ENCODE measurements at regions not wholly inside any gene's neighbourhood (a gene's known extent, or its start where the extent isn't known, plus 50 kb on each side); places are given as distances from the start of the nearest gene placed in this dataset.

DNA sequence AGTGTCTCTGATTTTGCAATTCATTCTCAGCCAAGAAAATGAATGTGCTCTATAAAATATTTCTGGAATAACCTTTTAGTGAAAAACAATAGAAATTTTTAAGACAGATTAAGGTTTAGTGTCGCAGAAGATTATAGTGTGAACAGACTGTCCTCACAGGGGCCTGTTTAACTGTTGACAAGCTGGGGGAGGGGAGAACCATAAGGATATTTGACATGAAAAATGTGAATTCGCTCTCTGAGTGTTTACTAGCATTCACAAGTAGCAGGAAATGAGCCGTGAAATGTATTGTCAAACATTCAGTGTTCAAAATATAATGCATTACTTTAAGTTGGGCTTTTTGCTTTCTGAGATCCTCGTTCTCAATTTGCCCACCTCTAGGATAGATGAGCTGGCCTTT, 134.8 kb upstream of the TSHZ2 start:
- Histone ChIP-seq H3F3A (ENCODE audit: insufficient read depth, low read length, poor library complexity, severe bottlenecking) (no peaks in the 10 kb centered on the region), H3K36me3 (ENCODE audit: insufficient read depth, low read length) (no peaks in the 10 kb centered on the region), H3K4me2 (ENCODE audit: low read length) (no peak overlapping the region), H3K27ac (ENCODE audit: low read length) (no peak overlapping the region), H4K20me1 (ENCODE audit: insufficient read depth) (no peaks in the 10 kb centered on the region), H2AFZ (ENCODE audit: low read depth, low read length) (no peak overlapping the region), H3K27me3 (ENCODE audit: insufficient read depth, low read depth, low read length) (no peaks in the 10 kb centered on the region), H3K9me3 (ENCODE audit: low read length) (no peaks in the 10 kb centered on the region), H3K79me2 (replicated peaks; ENCODE audit: insufficient read depth, low read length) (no peaks in the 10 kb centered on the region), H3K9me2 (ENCODE audit: insufficient read depth, low read length) (no peaks in the 10 kb centered on the region), H3K4me3 (ENCODE audit: low read length) (no peak overlapping the region), H3K9ac (ENCODE audit: low read length) (no peak overlapping the region)
- no peak for TF ChIP-seq MXI1 (conservative IDR thresholded peaks at IDR 0.05; ENCODE audit: poor library complexity, severe bottlenecking)
- no peak for TF ChIP-seq TAF1 (IDR thresholded peaks at IDR 0.05; ENCODE audit: low read depth)
- no peak for TF ChIP-seq REST (IDR thresholded peaks at IDR 0.05; ENCODE audit: borderline replicate concordance)

GRCh38 chr20:52833901-52834300, 138.3 kb upstream of the TSHZ2 start:
- Histone ChIP-seq H3K27ac (ENCODE audit: low read length) (no peak overlapping the region), H2AFZ (ENCODE audit: low read depth, low read length) (no peak overlapping the region), H3K9me2 (ENCODE audit: insufficient read depth, low read length) (no peaks in the 10 kb centered on the region), H3K4me2 (ENCODE audit: low read length) (no peak overlapping the region), H4K20me1 (ENCODE audit: insufficient read depth) (no peaks in the 10 kb centered on the region), H3K79me2 (replicated peaks; ENCODE audit: insufficient read depth, low read length) (no peaks in the 10 kb centered on the region), H3K4me3 (ENCODE audit: low read length) (no peak overlapping the region), H3K9ac (ENCODE audit: low read length) (no peak overlapping the region), H3K9me3 (ENCODE audit: low read length) (no peaks in the 10 kb centered on the region), H3K27me3 (ENCODE audit: insufficient read depth, low read depth, low read length) (no peaks in the 10 kb centered on the region), H3F3A (ENCODE audit: insufficient read depth, low read length, poor library complexity, severe bottlenecking) (no peaks in the 10 kb centered on the region), H3K36me3 (ENCODE audit: insufficient read depth, low read length) (no peaks in the 10 kb centered on the region)
- TF ChIP-seq MXI1 (conservative IDR thresholded peaks at IDR 0.05; ENCODE audit: poor library complexity, severe bottlenecking), result no peak
- TF ChIP-seq TAF1 (IDR thresholded peaks at IDR 0.05; ENCODE audit: low read depth), result no peak
- TF ChIP-seq EP300 (conservative IDR thresholded peaks at IDR 0.05; ENCODE audit: poor library complexity, severe bottlenecking), result no peak
- no peak for TF ChIP-seq POLR2AphosphoS5 (IDR thresholded peaks at IDR 0.05)
- TF ChIP-seq RAD21 (conservative IDR thresholded peaks at IDR 0.05), result no peak
- TF ChIP-seq EZH2 (IDR thresholded peaks at IDR 0.05; ENCODE audit: borderline replicate concordance, insufficient read depth, low read length, poor library complexity, severe bottlenecking), result no peak
- TF ChIP-seq, protein P1, sequence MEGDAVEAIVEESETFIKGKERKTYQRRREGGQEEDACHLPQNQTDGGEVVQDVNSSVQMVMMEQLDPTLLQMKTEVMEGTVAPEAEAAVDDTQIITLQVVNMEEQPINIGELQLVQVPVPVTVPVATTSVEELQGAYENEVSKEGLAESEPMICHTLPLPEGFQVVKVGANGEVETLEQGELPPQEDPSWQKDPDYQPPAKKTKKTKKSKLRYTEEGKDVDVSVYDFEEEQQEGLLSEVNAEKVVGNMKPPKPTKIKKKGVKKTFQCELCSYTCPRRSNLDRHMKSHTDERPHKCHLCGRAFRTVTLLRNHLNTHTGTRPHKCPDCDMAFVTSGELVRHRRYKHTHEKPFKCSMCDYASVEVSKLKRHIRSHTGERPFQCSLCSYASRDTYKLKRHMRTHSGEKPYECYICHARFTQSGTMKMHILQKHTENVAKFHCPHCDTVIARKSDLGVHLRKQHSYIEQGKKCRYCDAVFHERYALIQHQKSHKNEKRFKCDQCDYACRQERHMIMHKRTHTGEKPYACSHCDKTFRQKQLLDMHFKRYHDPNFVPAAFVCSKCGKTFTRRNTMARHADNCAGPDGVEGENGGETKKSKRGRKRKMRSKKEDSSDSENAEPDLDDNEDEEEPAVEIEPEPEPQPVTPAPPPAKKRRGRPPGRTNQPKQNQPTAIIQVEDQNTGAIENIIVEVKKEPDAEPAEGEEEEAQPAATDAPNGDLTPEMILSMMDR (IDR thresholded peaks at IDR 0.05; ENCODE audit: poor library complexity, severe bottlenecking), result no peak
- TF ChIP-seq SMC3 (conservative IDR thresholded peaks at IDR 0.05; ENCODE audit: poor library complexity), result no peak
- TF ChIP-seq REST (IDR thresholded peaks at IDR 0.05; ENCODE audit: borderline replicate concordance), result no peak
